HEK293 (cell line): ENCODE measurements at regions not wholly inside any gene's neighbourhood (a gene's known extent, or its start where the extent isn't known, plus 50 kb on each side); places are given as distances from the start of the nearest gene placed in this dataset.

Source experiments
- CTCF ChIA-PET: fragments of 350-600 bp; formaldehyde crosslinking; extraction: SDS; loops from one replicate; lab custom pipeline; 2021; ENCODE audit warnings: antibody characterized with exemption; lab: Yijun Ruan, JAX
- POLR2A ChIA-PET: fragments of 300-600 bp; formaldehyde crosslinking; extraction: SDS; loops from one replicate; lab custom pipeline; 2020; ENCODE audit warnings: antibody characterized with exemption, inconsistent platforms; lab: Yijun Ruan, JAX
- H3K27ac ChIP-seq: fragments of 200-500 bp; sonication (Bioruptor generic); 2 replicates; pipeline ENCODE4 v1.5.1; 2014; ENCODE audit warnings: low read depth, low read length, control low read depth, inconsistent platforms; ENCODE audit errors: extremely low read depth
- H3K36me3 ChIP-seq, 2 experiments: fragments of 200-500 bp in 1 of 2; sonication (Bioruptor generic) in 1 of 2; 1 replicate in 1 of 2; 2 replicates in 1 of 2; pipeline ENCODE4 v1.5.1; 2014 to 2017; ENCODE audit warnings: inconsistent platforms in 2 of 2, low read length in 2 of 2; ENCODE audit not compliant: control insufficient read depth in 2 of 2, insufficient read depth in 1 of 2
- H3K4me1 ChIP-seq: fragments of 200-500 bp; sonication (Bioruptor generic); 2 replicates; pipeline ENCODE4 v1.5.1; 2014; ENCODE audit warnings: mild to moderate bottlenecking, low read length, inconsistent platforms; ENCODE audit not compliant: control insufficient read depth, insufficient read depth
- H3K4me3 ChIP-seq: 2 replicates; pipeline ENCODE4 v1.5.1; 2011; ENCODE audit warnings: low read depth, mild to moderate bottlenecking, control low read depth, low read length, moderate library complexity
- H3K9me3 ChIP-seq: fragments of 200-500 bp; sonication (Bioruptor generic); 2 replicates; pipeline ENCODE4 v1.5.1; 2014; ENCODE audit warnings: low read depth, low read length, inconsistent platforms; ENCODE audit not compliant: control insufficient read depth, insufficient read depth
- ATF2 ChIP-seq: fragments of 450-650 bp; formaldehyde crosslinking; IDR thresholded peaks from 2 replicates; pipeline ENCODE4 v1.5.1; 2016; ENCODE audit warnings: missing biosample characterization, missing genetic modification characterization, low read depth
- CTCF ChIP-seq: fragments of 450-650 bp; formaldehyde crosslinking; IDR thresholded peaks from 2 replicates; pipeline ENCODE4 v1.5.1; 2016; ENCODE audit warnings: missing biosample characterization, missing genetic modification characterization
- PRDM6 ChIP-seq: fragments of 450-650 bp; formaldehyde crosslinking; IDR thresholded peaks from 2 replicates; pipeline ENCODE4 v1.5.1; 2017; ENCODE audit warnings: missing biosample characterization, missing genetic modification characterization
- REST ChIP-seq: fragments of 450-650 bp; formaldehyde crosslinking; IDR thresholded peaks from 2 replicates; pipeline ENCODE4 v1.5.1; 2016; ENCODE audit warnings: missing biosample characterization, missing genetic modification characterization
- SP7 ChIP-seq: fragments of 450-650 bp; formaldehyde crosslinking; IDR thresholded peaks from 2 replicates; pipeline ENCODE4 v1.5.1; 2016; ENCODE audit warnings: missing biosample characterization, missing genetic modification characterization
- ZNF514 ChIP-seq: fragments of 450-650 bp; formaldehyde crosslinking; IDR thresholded peaks from 2 replicates; pipeline ENCODE4 v1.5.1; 2016; ENCODE audit warnings: missing biosample characterization, missing genetic modification characterization
- ZNF529 ChIP-seq: fragments of 450-650 bp; formaldehyde crosslinking; IDR thresholded peaks from 2 replicates; pipeline ENCODE4 v1.5.1; 2017; ENCODE audit warnings: missing genetic modification characterization, missing biosample characterization; ENCODE audit not compliant: insufficient replicate concordance
- ZNF747 ChIP-seq: fragments of 450-650 bp; formaldehyde crosslinking; IDR thresholded peaks from 2 replicates; pipeline ENCODE4 v1.5.1; 2016; ENCODE audit warnings: missing biosample characterization, missing genetic modification characterization
- ZNF777 ChIP-seq: fragments of 450-650 bp; formaldehyde crosslinking; IDR thresholded peaks from 2 replicates; pipeline ENCODE4 v1.5.1; 2017; ENCODE audit warnings: missing biosample characterization, missing genetic modification characterization, borderline replicate concordance
- ZNF785 ChIP-seq: fragments of 450-650 bp; formaldehyde crosslinking; IDR thresholded peaks from 2 replicates; pipeline ENCODE4 v1.5.1; 2016; ENCODE audit warnings: missing biosample characterization, missing genetic modification characterization
- TF ChIP-seq, protein P1 (sequence below): fragments of 450-650 bp; formaldehyde crosslinking; IDR thresholded peaks from 2 replicates; pipeline ENCODE4 v1.5.1; 2016; ENCODE audit warnings: missing biosample characterization, missing genetic modification characterization, borderline replicate concordance
- TF ChIP-seq, protein P2 (sequence below): fragments of 450-650 bp; formaldehyde crosslinking; IDR thresholded peaks from 2 replicates; pipeline ENCODE4 v1.5.1; 2016; ENCODE audit warnings: missing biosample characterization, missing genetic modification characterization, borderline replicate concordance
- TF ChIP-seq, protein P3 (sequence below): fragments of 450-650 bp; formaldehyde crosslinking; IDR thresholded peaks from 2 replicates; pipeline ENCODE4 v1.5.1; 2016; ENCODE audit warnings: missing biosample characterization, missing genetic modification characterization
- TF ChIP-seq, protein P4 (sequence below): fragments of 450-650 bp; IDR thresholded peaks from 2 replicates; pipeline ENCODE4 v1.5.1; 2018; ENCODE audit warnings: missing biosample characterization, missing genetic modification characterization

DNA sequence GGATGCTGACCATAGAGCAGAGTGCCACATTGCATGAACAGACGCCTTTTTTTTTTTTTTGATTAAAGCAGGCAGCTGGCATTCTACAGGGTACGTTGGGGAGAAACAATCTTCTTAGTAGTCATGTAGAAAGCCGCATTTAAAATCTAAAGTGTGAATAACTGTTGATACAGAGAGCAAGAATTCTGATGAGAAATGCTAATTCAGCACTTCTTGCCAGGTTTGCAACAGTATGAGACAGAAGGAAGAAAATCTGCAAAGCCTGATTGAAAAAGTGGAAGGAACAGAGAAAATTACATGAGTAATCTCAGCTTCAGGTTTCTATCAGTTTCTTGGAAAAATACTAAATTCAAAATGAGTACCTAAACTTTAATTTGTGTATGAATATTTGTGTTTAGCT is 232.7 kb upstream of the CHRM2 start:
- no peaks in the 10 kb centered on the region for H3K4me1 ChIP-seq
- POLR2A ChIA-PET = no interaction called here
- no peaks in the 10 kb centered on the region for H3K9me3 ChIP-seq
- H3K4me3 ChIP-seq = no peak overlapping the region
- no peak overlapping the region for H3K27ac ChIP-seq
- CTCF ChIA-PET = no interaction called here
- TF ChIP-seq REST (tag by site-specific recombination) = no peak
- no peak for TF ChIP-seq PRDM6 (tag by site-specific recombination)
- TF ChIP-seq, protein P1, sequence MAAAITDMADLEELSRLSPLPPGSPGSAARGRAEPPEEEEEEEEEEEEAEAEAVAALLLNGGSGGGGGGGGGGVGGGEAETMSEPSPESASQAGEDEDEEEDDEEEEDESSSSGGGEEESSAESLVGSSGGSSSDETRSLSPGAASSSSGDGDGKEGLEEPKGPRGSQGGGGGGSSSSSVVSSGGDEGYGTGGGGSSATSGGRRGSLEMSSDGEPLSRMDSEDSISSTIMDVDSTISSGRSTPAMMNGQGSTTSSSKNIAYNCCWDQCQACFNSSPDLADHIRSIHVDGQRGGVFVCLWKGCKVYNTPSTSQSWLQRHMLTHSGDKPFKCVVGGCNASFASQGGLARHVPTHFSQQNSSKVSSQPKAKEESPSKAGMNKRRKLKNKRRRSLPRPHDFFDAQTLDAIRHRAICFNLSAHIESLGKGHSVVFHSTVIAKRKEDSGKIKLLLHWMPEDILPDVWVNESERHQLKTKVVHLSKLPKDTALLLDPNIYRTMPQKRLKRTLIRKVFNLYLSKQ (tag by site-specific recombination) = no peak
- no peak for TF ChIP-seq SP7 (tag by site-specific recombination)
- TF ChIP-seq ZNF785 (tag by site-specific recombination) = no peak
- TF ChIP-seq, protein P2, sequence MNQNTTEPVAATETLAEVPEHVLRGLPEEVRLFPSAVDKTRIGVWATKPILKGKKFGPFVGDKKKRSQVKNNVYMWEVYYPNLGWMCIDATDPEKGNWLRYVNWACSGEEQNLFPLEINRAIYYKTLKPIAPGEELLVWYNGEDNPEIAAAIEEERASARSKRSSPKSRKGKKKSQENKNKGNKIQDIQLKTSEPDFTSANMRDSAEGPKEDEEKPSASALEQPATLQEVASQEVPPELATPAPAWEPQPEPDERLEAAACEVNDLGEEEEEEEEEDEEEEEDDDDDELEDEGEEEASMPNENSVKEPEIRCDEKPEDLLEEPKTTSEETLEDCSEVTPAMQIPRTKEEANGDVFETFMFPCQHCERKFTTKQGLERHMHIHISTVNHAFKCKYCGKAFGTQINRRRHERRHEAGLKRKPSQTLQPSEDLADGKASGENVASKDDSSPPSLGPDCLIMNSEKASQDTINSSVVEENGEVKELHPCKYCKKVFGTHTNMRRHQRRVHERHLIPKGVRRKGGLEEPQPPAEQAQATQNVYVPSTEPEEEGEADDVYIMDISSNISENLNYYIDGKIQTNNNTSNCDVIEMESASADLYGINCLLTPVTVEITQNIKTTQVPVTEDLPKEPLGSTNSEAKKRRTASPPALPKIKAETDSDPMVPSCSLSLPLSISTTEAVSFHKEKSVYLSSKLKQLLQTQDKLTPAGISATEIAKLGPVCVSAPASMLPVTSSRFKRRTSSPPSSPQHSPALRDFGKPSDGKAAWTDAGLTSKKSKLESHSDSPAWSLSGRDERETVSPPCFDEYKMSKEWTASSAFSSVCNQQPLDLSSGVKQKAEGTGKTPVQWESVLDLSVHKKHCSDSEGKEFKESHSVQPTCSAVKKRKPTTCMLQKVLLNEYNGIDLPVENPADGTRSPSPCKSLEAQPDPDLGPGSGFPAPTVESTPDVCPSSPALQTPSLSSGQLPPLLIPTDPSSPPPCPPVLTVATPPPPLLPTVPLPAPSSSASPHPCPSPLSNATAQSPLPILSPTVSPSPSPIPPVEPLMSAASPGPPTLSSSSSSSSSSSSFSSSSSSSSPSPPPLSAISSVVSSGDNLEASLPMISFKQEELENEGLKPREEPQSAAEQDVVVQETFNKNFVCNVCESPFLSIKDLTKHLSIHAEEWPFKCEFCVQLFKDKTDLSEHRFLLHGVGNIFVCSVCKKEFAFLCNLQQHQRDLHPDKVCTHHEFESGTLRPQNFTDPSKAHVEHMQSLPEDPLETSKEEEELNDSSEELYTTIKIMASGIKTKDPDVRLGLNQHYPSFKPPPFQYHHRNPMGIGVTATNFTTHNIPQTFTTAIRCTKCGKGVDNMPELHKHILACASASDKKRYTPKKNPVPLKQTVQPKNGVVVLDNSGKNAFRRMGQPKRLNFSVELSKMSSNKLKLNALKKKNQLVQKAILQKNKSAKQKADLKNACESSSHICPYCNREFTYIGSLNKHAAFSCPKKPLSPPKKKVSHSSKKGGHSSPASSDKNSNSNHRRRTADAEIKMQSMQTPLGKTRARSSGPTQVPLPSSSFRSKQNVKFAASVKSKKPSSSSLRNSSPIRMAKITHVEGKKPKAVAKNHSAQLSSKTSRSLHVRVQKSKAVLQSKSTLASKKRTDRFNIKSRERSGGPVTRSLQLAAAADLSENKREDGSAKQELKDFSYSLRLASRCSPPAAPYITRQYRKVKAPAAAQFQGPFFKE (tag by site-specific recombination) = no peak
- no peak for TF ChIP-seq ZNF747
- TF ChIP-seq, protein P3, sequence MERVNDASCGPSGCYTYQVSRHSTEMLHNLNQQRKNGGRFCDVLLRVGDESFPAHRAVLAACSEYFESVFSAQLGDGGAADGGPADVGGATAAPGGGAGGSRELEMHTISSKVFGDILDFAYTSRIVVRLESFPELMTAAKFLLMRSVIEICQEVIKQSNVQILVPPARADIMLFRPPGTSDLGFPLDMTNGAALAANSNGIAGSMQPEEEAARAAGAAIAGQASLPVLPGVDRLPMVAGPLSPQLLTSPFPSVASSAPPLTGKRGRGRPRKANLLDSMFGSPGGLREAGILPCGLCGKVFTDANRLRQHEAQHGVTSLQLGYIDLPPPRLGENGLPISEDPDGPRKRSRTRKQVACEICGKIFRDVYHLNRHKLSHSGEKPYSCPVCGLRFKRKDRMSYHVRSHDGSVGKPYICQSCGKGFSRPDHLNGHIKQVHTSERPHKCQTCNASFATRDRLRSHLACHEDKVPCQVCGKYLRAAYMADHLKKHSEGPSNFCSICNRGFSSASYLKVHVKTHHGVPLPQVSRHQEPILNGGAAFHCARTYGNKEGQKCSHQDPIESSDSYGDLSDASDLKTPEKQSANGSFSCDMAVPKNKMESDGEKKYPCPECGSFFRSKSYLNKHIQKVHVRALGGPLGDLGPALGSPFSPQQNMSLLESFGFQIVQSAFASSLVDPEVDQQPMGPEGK (tag by site-specific recombination) = no peak
- TF ChIP-seq ZNF514 = no peak
- H3K36me3 ChIP-seq = no peaks in the 10 kb centered on the region

DNA sequence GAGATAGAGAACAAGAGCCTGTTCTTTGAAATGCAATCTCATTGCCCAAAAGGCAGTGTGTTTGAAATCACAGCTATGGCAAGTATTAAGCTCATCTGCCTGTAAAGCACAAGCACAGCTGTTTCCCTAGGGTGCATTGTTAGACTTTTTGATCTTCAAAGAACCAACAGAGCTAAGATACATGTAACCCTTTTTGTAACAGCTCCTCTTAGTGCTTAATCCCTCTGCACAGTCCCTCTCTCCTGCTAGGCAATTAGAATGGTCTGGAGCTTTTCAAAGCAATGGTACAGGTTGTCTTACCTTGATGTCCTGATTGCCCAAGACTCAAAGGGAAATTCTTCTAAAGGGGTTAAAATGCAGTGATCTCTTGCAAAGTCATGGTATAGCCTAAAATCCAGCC is 249.6 kb upstream of the CHRM2 start:
- ChIA-PET POLR2A (interaction anchor here (0.7 kb wide), 1 partner anchor 107 kb away, joined by 4 read pairs; no protein-coding TSS in a partner anchor), CTCF (no interaction called here)
- H3K4me1 ChIP-seq = no peaks in the 10 kb centered on the region
- TF ChIP-seq ZNF529 (tag by site-specific recombination) (no peak), ZNF777 (tag by site-specific recombination) (no peak), CTCF (tag by site-specific recombination) (no peak), ATF2 (tag by site-specific recombination) (no peak)
- TF ChIP-seq, protein P4, sequence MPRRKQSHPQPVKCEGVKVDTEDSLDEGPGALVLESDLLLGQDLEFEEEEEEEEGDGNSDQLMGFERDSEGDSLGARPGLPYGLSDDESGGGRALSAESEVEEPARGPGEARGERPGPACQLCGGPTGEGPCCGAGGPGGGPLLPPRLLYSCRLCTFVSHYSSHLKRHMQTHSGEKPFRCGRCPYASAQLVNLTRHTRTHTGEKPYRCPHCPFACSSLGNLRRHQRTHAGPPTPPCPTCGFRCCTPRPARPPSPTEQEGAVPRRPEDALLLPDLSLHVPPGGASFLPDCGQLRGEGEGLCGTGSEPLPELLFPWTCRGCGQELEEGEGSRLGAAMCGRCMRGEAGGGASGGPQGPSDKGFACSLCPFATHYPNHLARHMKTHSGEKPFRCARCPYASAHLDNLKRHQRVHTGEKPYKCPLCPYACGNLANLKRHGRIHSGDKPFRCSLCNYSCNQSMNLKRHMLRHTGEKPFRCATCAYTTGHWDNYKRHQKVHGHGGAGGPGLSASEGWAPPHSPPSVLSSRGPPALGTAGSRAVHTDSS (tag by site-specific recombination) = no peak

More for the DNA sequence above, 249.6 kb upstream of the CHRM2 start:
- Histone ChIP-seq H3K9me3 (no peaks in the 10 kb centered on the region), H3K36me3 (no peaks in the 10 kb centered on the region), H3K4me3 (no peak overlapping the region), H3K27ac (no peak overlapping the region)
